GM12878 (cell line): ENCODE measurements at regions not wholly inside any gene's neighbourhood (a gene's known extent, or its start where the extent isn't known, plus 50 kb on each side); places are given as distances from the start of the nearest gene placed in this dataset.

Experiments
- ATAC-seq: fragments of 200-7000 bp; cut with Tn5 transposase; 3 replicates; pipeline ENCODE4 v1.9.1; 2020; ENCODE audit warnings: mild to moderate bottlenecking, moderate library complexity
- BruUV-seq: library from RNA; stranded (reverse); fragments of 400-500 nt; replicated peaks from 2 replicates; lab custom pipeline; 2021; lab: Mats Ljungman, UMichigan
- CTCF ChIA-PET: fragments of 300-600 bp; sonication (Branson Sonifier 250); formaldehyde crosslinking; extraction: SDS; loops from one replicate; lab custom pipeline; 2021; ENCODE audit warnings: inconsistent platforms; lab: Yijun Ruan, JAX
- POLR2A ChIA-PET: fragments of 350-600 bp; formaldehyde crosslinking; extraction: SDS; loops from one replicate; lab custom pipeline; 2021; ENCODE audit warnings: inconsistent platforms; lab: Charles Lee
- RAD21 ChIA-PET: fragments of 300-600 bp; sonication (Branson Sonifier 250); formaldehyde crosslinking; loops from one replicate; lab custom pipeline; 2023; ENCODE audit warnings: antibody characterized with exemption; ENCODE audit not compliant: unreplicated experiment; lab: Charles Lee
- SMC1A ChIA-PET: fragments of 300-600 bp; sonication (Branson Sonifier 250); formaldehyde crosslinking; loops from one replicate; lab custom pipeline; 2023; ENCODE audit not compliant: unreplicated experiment, uncharacterized antibody; lab: Charles Lee
- DNase-seq: peaks from one replicate; pipeline ENCODE4 v3.0.0-alpha.2; 2011; ENCODE audit warnings: low read depth, low spot score
- FAIRE-seq: peaks from 3 replicates; lab custom pipeline; 2011; peaks lifted over from hg19 to GRCh38; lab: Jason Lieb, UNC
- H2AFZ ChIP-seq: 2 replicates; pipeline ENCODE4 v1.6.0; 2011; ENCODE audit warnings: low read depth, low read length, control low read depth; ENCODE audit not compliant: control insufficient read depth
- H3K27ac ChIP-seq: 2 replicates; pipeline ENCODE4 v1.5.1; 2011; ENCODE audit warnings: control low read depth; ENCODE audit not compliant: control insufficient read depth, insufficient read depth
- H3K27me3 ChIP-seq, 2 experiments: replicated peaks in 1 of 2; 2 replicates each; pipeline versions ENCODE4 v1.6.0 to v1.6.1; 2011; ENCODE audit warnings: low read length in 1 of 2; ENCODE audit not compliant: control insufficient read depth in 2 of 2, insufficient read depth in 2 of 2
- H3K36me3 ChIP-seq, 2 experiments: 2 replicates each; pipeline ENCODE4 v1.5.1; 2011; ENCODE audit warnings: low read length in 1 of 2; ENCODE audit not compliant: control insufficient read depth in 2 of 2, insufficient read depth in 2 of 2
- H3K4me1 ChIP-seq: 2 replicates; pipeline ENCODE4 v1.6.1; 2011; ENCODE audit warnings: mild to moderate bottlenecking, low read length, moderate library complexity, mixed read lengths; ENCODE audit not compliant: control insufficient read depth, insufficient read depth
- H3K4me2 ChIP-seq: 2 replicates; pipeline ENCODE4 v1.6.0; 2011; ENCODE audit warnings: control low read depth; ENCODE audit not compliant: control insufficient read depth, insufficient read depth
- H3K4me3 ChIP-seq: fragments of 200-600 bp; sonication (generic); 2 replicates; pipeline ENCODE4 v1.5.1; 2016
- H3K79me2 ChIP-seq: 2 replicates; pipeline ENCODE4 v1.6.0; 2011; ENCODE audit warnings: low read length; ENCODE audit not compliant: control insufficient read depth, insufficient read depth
- H3K9ac ChIP-seq: 2 replicates; pipeline ENCODE4 v1.8.0; 2011; ENCODE audit warnings: low read length, control low read depth, mixed read lengths; ENCODE audit not compliant: control insufficient read depth, insufficient read depth
- H3K9me3 ChIP-seq: replicated peaks from 3 replicates; pipeline ENCODE4 v1.5.1; 2011; ENCODE audit warnings: mild to moderate bottlenecking, low read length; ENCODE audit not compliant: control insufficient read depth, insufficient read depth
- H4K20me1 ChIP-seq: 2 replicates; pipeline ENCODE4 v1.6.0; 2011; ENCODE audit not compliant: control insufficient read depth, insufficient read depth
- CEBPZ ChIP-seq: fragments of 150-350 bp; IDR thresholded peaks from 2 replicates; pipeline ENCODE4 v1.6.1; 2016; ENCODE audit warnings: low read depth, low read length
- DPF2 ChIP-seq: fragments of 450-650 bp; IDR thresholded peaks from 2 replicates; pipeline ENCODE4 v1.6.1; 2017; ENCODE audit warnings: mild to moderate bottlenecking
- EZH2 ChIP-seq: IDR thresholded peaks from 2 replicates; pipeline ENCODE4 v1.6.1; 2012; ENCODE audit warnings: low read depth, mild to moderate bottlenecking, control low read depth, inconsistent platforms, low read length, borderline replicate concordance; ENCODE audit not compliant: control insufficient read depth
- GATAD2B ChIP-seq: fragments of 450-650 bp; conservative IDR thresholded peaks from 2 replicates; pipeline ENCODE4 v1.6.1; 2017; ENCODE audit warnings: low read depth, mild to moderate bottlenecking, moderate library complexity
- IRF4 ChIP-seq: IDR thresholded peaks from 2 replicates; pipeline ENCODE4 v1.6.1; 2011; ENCODE audit warnings: low read depth, low read length
- KAT2A ChIP-seq: conservative IDR thresholded peaks from 2 replicates; pipeline ENCODE4 v1.6.1; 2011; ENCODE audit warnings: low read depth, low read length; ENCODE audit not compliant: control insufficient read depth
- NRF1 ChIP-seq: conservative IDR thresholded peaks from 2 replicates; pipeline ENCODE4 v1.6.1; 2011; ENCODE audit warnings: mild to moderate bottlenecking, low read depth, low read length, improper control_type of control experiment
- RELB ChIP-seq: fragments of 450-650 bp; IDR thresholded peaks from 2 replicates; pipeline ENCODE4 v1.6.1; 2017; ENCODE audit warnings: low read depth, mild to moderate bottlenecking, moderate library complexity
- SIN3A ChIP-seq: IDR thresholded peaks from 2 replicates; pipeline ENCODE4 v1.6.1; 2012; ENCODE audit warnings: low read depth, low read length, improper control_type of control experiment
- SMARCA5 ChIP-seq: fragments of 450-650 bp; IDR thresholded peaks from 2 replicates; pipeline ENCODE4 v1.6.1; 2017; ENCODE audit warnings: mild to moderate bottlenecking
- SMC3 ChIP-seq: IDR thresholded peaks from 2 replicates; pipeline ENCODE4 v1.6.1; 2011; ENCODE audit warnings: low read length, improper control_type of control experiment, borderline replicate concordance
- SP1 ChIP-seq: IDR thresholded peaks from one replicate; pipeline ENCODE4 v1.6.1; 2011; ENCODE audit warnings: low read depth, low read length
- SRF ChIP-seq, 2 experiments: IDR thresholded peaks; 2 replicates each; pipeline ENCODE4 v1.6.1; 2011; ENCODE audit warnings: low read depth in 2 of 2, low read length in 2 of 2, mild to moderate bottlenecking in 1 of 2, moderate library complexity in 1 of 2
- SUZ12 ChIP-seq: fragments of 200-600 bp; sonication (generic); IDR thresholded peaks from one replicate; pipeline ENCODE4 v1.6.1; 2018; ENCODE audit warnings: antibody characterized with exemption, mild to moderate bottlenecking; ENCODE audit not compliant: unreplicated experiment
- WRNIP1 ChIP-seq: IDR thresholded peaks from 2 replicates; pipeline ENCODE4 v1.6.1; 2011; ENCODE audit warnings: low read depth, low read length, improper control_type of control experiment, borderline replicate concordance
- ZNF592 ChIP-seq: fragments of 450-650 bp; IDR thresholded peaks from 2 replicates; pipeline ENCODE4 v1.6.1; 2017; ENCODE audit warnings: mild to moderate bottlenecking, moderate library complexity
- WGBS: methylation state at CpG from one replicate; pipeline ENCODE4 v1.1.6; 2016; ENCODE audit warnings: low lambda C conversion rate; ENCODE audit not compliant: insufficient replicate concordance, insufficient coverage; ENCODE audit errors: missing lambda C conversion rate; 5-methylcytosine and 5-hydroxymethylcytosine counted together
- in situ Hi-C: fragments of 300-500 bp; cut with MboI; formaldehyde crosslinking; loops from 9 replicates; pipeline ENCODE4 v1.14.3; 2018; ENCODE audit warnings: mixed read lengths
- intact Hi-C: fragments of 100-400 bp; cut with micrococcal nuclease; formaldehyde crosslinking; loops from one replicate; pipeline ENCODE4 v1.14.2; 2022; ENCODE audit not compliant: unreplicated experiment

- no peak for TF ChIP-seq SP1
- TF ChIP-seq RELB = no peak
- no peak for TF ChIP-seq SUZ12
- no peak for TF ChIP-seq EZH2
- TF ChIP-seq DPF2 = no peak
- no peak for TF ChIP-seq GATAD2B
- no peak for TF ChIP-seq SMARCA5
- no peak for TF ChIP-seq IRF4
- TF ChIP-seq CEBPZ = no peak
- TF ChIP-seq SIN3A = no peak
Observed at GRCh38 chr7:19296617-19297016, 151.4 kb upstream of the FERD3L start (continued).

DNA sequence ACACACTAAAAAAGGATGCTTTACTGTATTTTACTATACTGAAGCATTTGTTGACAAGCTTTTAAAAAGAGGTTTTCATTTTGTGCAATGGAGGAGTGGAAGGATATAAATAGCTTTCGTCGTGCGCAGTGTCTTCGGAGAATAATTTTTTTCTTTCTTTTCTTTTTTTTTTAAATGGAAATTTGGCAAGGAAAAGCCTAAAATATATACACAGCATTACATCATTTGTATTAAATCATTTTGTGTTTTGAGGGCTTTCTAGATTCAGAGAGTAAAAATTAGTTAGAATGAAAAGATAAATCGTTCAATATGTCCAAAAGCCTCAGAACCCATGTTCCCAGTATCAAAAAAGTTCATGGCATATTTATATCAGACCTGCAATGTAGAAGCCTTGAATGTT, 150.2 kb upstream of the FERD3L start:
- in situ Hi-C loops (no loop called here), intact Hi-C loops (no loop called here)
- Histone ChIP-seq H3K27me3 (no peaks in the 10 kb centered on the region), H3K4me3 (no peak overlapping the region), H2AFZ (no peak overlapping the region), H3K9ac (no peak overlapping the region), H4K20me1 (no peaks in the 10 kb centered on the region), H3K36me3 (no peaks in the 10 kb centered on the region), H3K4me1 (no peaks in the 10 kb centered on the region), H3K4me2 (no peak overlapping the region), H3K9me3 (no peaks in the 10 kb centered on the region), H3K27ac (no peak overlapping the region), H3K79me2 (no peaks in the 10 kb centered on the region)
- ATAC-seq (no peak), DNase-seq (no peak), FAIRE-seq (no peak)
- no TSS peak for BruUV-seq
- 64% methylated on average over 5 of the region's 5 CpGs for WGBS
- ChIA-PET RAD21 (no interaction called here), SMC1A (no interaction called here), POLR2A (interaction anchor here (0.7 kb wide), 1 partner anchor 92 kb away, joined by 4 read pairs; no protein-coding TSS in a partner anchor), CTCF (no interaction called here)
- TF ChIP-seq SMC3 = no peak
- no peak for TF ChIP-seq KAT2A
- no peak for TF ChIP-seq NRF1
- no peak for TF ChIP-seq ZNF592
- no peak for TF ChIP-seq SUZ12
- no peak for TF ChIP-seq SRF (IDR thresholded peaks at IDR 0.05; ENCODE audit: low read depth in 2 of 2, low read length in 2 of 2)
- no peak for TF ChIP-seq WRNIP1
